HG03378 (cell line): ENCODE measurements at regions not wholly inside any gene's neighbourhood (a gene's known extent, or its start where the extent isn't known, plus 50 kb on each side); places are given as distances from the start of the nearest gene placed in this dataset.

ENCODE experiments used
- ATAC-seq: cut with Tn5 transposase; IDR thresholded peaks from one replicate; pipeline ENCODE4 v1.9.1; 2021; ENCODE audit warnings: mild to moderate bottlenecking, moderate library complexity; ENCODE audit not compliant: unreplicated experiment

- no peak for ATAC-seq
These were observed 176.6 kb upstream of the STARD13 start for GRCh38 chr13:33462109-33462508.

GRCh38 chr13:33464345-33464744 is 178.8 kb upstream of the STARD13 start:
- ATAC-seq: no peak

- ATAC-seq: no peak
These were observed 180.7 kb upstream of the STARD13 start for GRCh38 chr13:33466262-33466661.

- ATAC-seq: no peak
These were observed 182.0 kb upstream of the STARD13 start for GRCh38 chr13:33467556-33467955.

GRCh38 chr13:33471204-33471603 is 185.6 kb upstream of the STARD13 start:
- ATAC-seq: no peak

GRCh38 chr13:33472446-33472845 is 186.9 kb upstream of the STARD13 start:
- ATAC-seq: no peak

GRCh38 chr13:33479105-33479504 is 193.6 kb upstream of the STARD13 start:
- no peak for ATAC-seq

- ATAC-seq: no peak
These were observed 195.0 kb upstream of the STARD13 start for GRCh38 chr13:33480561-33480960.

GRCh38 chr13:33483471-33483870 is 197.9 kb upstream of the STARD13 start:
- no peak for ATAC-seq

- ATAC-seq: no peak
These were observed 199.7 kb upstream of the STARD13 start for GRCh38 chr13:33485247-33485646.

- ATAC-seq: no peak
These were observed 202.2 kb upstream of the STARD13 start for GRCh38 chr13:33487575-33488243.

- no peak for ATAC-seq
These were observed 204.0 kb upstream of the STARD13 start for GRCh38 chr13:33489563-33489962.

GRCh38 chr13:33490461-33491327 is 205.1 kb upstream of the STARD13 start:
- ATAC-seq: no peak

- no peak for ATAC-seq
These were observed 208.3 kb upstream of the STARD13 start for GRCh38 chr13:33493672-33494365.

GRCh38 chr13:33494596-33495204 is 209.1 kb upstream of the STARD13 start:
- no peak for ATAC-seq

- ATAC-seq: no peak
These were observed 210.8 kb upstream of the STARD13 start for GRCh38 chr13:33496336-33496735.

GRCh38 chr13:33497146-33497845 is 211.7 kb upstream of the STARD13 start:
- no peak for ATAC-seq

GRCh38 chr13:33508060-33508459 is 222.5 kb upstream of the STARD13 start:
- no peak for ATAC-seq

- ATAC-seq: no peak
These were observed 224.2 kb upstream of the STARD13 start for GRCh38 chr13:33509642-33510229.

GRCh38 chr13:33510350-33510970 is 224.9 kb upstream of the STARD13 start:
- no peak for ATAC-seq
